H1 (cell line): ENCODE measurements at regions not wholly inside any gene's neighbourhood (a gene's known extent, or its start where the extent isn't known, plus 50 kb on each side); places are given as distances from the start of the nearest gene placed in this dataset.
A peak's percentile ranks its signal among the peaks of the same experiment; 100 is the strongest.

Experiments used
- CTCF ChIA-PET: fragments of 300-600 bp; sonication (Branson Sonifier 250); formaldehyde crosslinking; loops from one replicate; lab custom pipeline; 2021; ENCODE audit not compliant: partially characterized antibody; lab: Charles Lee
- POLR2A ChIA-PET: fragments of 300-600 bp; sonication (Branson Sonifier 250); formaldehyde crosslinking; loops from one replicate; lab custom pipeline; 2021; ENCODE audit warnings: inconsistent platforms; ENCODE audit not compliant: partially characterized antibody; lab: Charles Lee
- DNase-seq, 2 experiments: peaks; one replicate each; pipeline versions ENCODE4 v3.0.0 to v3.0.0-alpha.2; 2010 to 2022; ENCODE audit warnings: low spot score in 2 of 2, low read depth in 1 of 2, mixed read lengths in 1 of 2
- FAIRE-seq: peaks from 2 replicates; lab custom pipeline; 2011; peaks lifted over from hg19 to GRCh38; lab: Jason Lieb, UNC
- H2AFZ ChIP-seq: 2 replicates; pipeline ENCODE4 v1.8.1; 2012; ENCODE audit warnings: low read length, inconsistent platforms
- H2AK5ac ChIP-seq: 2 replicates; pipeline ENCODE4 v1.6.1; 2013; ENCODE audit warnings: low read depth, low read length
- H2BK120ac ChIP-seq: replicated peaks from 2 replicates; pipeline ENCODE3; 2013; ENCODE audit warnings: low read depth, low read length, inconsistent platforms
- H2BK12ac ChIP-seq: 2 replicates; pipeline ENCODE4 v1.6.1; 2013; ENCODE audit warnings: low read depth, low read length
- H2BK15ac ChIP-seq: 2 replicates; pipeline ENCODE4 v1.6.1; 2013; ENCODE audit warnings: low read length
- H2BK20ac ChIP-seq: 2 replicates; pipeline ENCODE4 v1.6.1; 2013; ENCODE audit warnings: low read length
- H2BK5ac ChIP-seq: 2 replicates; pipeline ENCODE4 v1.6.1; 2013; ENCODE audit warnings: low read depth, low read length
- H3K14ac ChIP-seq: 2 replicates; pipeline ENCODE4 v1.6.1; 2013; ENCODE audit warnings: inconsistent platforms; ENCODE audit not compliant: insufficient read length
- H3K18ac ChIP-seq: 2 replicates; pipeline ENCODE4 v1.6.1; 2013; ENCODE audit warnings: low read length; ENCODE audit errors: extremely low read depth
- H3K23ac ChIP-seq: 2 replicates; pipeline ENCODE4 v1.6.1; 2013; ENCODE audit warnings: inconsistent platforms; ENCODE audit not compliant: insufficient read length
- H3K23me2 ChIP-seq: 2 replicates; pipeline ENCODE4 v1.6.1; 2013; ENCODE audit warnings: low read depth, low read length
- H3K27ac ChIP-seq: 2 replicates; pipeline ENCODE4 v1.6.1; 2011; ENCODE audit warnings: low read depth, low read length, inconsistent platforms
- H3K27me3 ChIP-seq, 4 experiments: replicated peaks in 1 of 4; 1 replicate in 1 of 4; 2 replicates in 3 of 4; pipeline versions ENCODE4 v1.6.1 to v1.8.1; 2011 to 2013; ENCODE audit warnings: low read length in 3 of 4, mild to moderate bottlenecking in 3 of 4, inconsistent platforms in 2 of 4, mixed read lengths in 2 of 4, moderate library complexity in 1 of 4; ENCODE audit not compliant: control insufficient read depth in 3 of 4, insufficient read depth in 3 of 4; ENCODE audit errors: extremely low read depth in 1 of 4
- H3K36me3 ChIP-seq, 4 experiments: 2 replicates each; pipeline versions ENCODE4 v1.6.1 to v1.8.1; 2011 to 2013; ENCODE audit warnings: mild to moderate bottlenecking in 4 of 4, low read length in 3 of 4, moderate library complexity in 2 of 4, control low read depth in 1 of 4, inconsistent platforms in 1 of 4; ENCODE audit not compliant: insufficient read depth in 4 of 4, control insufficient read depth in 2 of 4
- H3K4ac ChIP-seq: replicated peaks from 2 replicates; pipeline ENCODE3; 2013; ENCODE audit warnings: low read length, low read depth, mixed read lengths, inconsistent platforms; ENCODE audit not compliant: insufficient read length
- H3K4me1 ChIP-seq, 4 experiments: replicated peaks in 1 of 4; 1 replicate in 1 of 4; 2 replicates in 3 of 4; pipeline versions ENCODE4 v1.6.1 to v1.8.1; 2011 to 2013; ENCODE audit warnings: low read length in 3 of 4, inconsistent platforms in 2 of 4, mixed read lengths in 1 of 4; ENCODE audit not compliant: insufficient read depth in 4 of 4, control insufficient read depth in 3 of 4
- H3K4me2 ChIP-seq, 2 experiments: 2 replicates each; pipeline versions ENCODE4 v1.6.1 to v1.8.1; 2011 to 2013; ENCODE audit warnings: low read depth in 2 of 2, low read length in 2 of 2, control low read depth in 1 of 2, inconsistent platforms in 1 of 2, mild to moderate bottlenecking in 1 of 2; ENCODE audit not compliant: insufficient read depth in 1 of 2
- H3K4me3 ChIP-seq, 4 experiments: fragments of 200-600, 300-600 bp in 1 of 4; sonication (generic), shearing (Covaris generic), sonication (Bioruptor Twin) in 1 of 4; 2 replicates each; pipeline versions ENCODE4 v1.5.1 to v1.8.1; 2011 to 2016; ENCODE audit warnings: low read length in 4 of 4, low read depth in 3 of 4, control low read depth in 2 of 4, inconsistent platforms in 2 of 4, mild to moderate bottlenecking in 2 of 4, mixed read lengths in 1 of 4, moderate library complexity in 1 of 4; ENCODE audit not compliant: insufficient read depth in 2 of 4; ENCODE audit errors: extremely low read depth in 1 of 4
- H3K56ac ChIP-seq: replicated peaks from 2 replicates; pipeline ENCODE3; 2013; ENCODE audit warnings: low read depth, mild to moderate bottlenecking, mixed read lengths, low read length, inconsistent platforms; ENCODE audit not compliant: insufficient read length
- H3K79me1 ChIP-seq: 2 replicates; pipeline ENCODE4 v1.6.1; 2013; ENCODE audit warnings: low read depth, low read length, control low read depth
- H3K79me2 ChIP-seq, 2 experiments: 2 replicates each; pipeline versions ENCODE4 v1.6.1 to v1.8.1; 2012 to 2013; ENCODE audit warnings: low read length in 2 of 2, mild to moderate bottlenecking in 2 of 2, inconsistent platforms in 1 of 2; ENCODE audit not compliant: insufficient read depth in 2 of 2, control insufficient read depth in 1 of 2
- H3K9ac ChIP-seq, 4 experiments: replicated peaks in 1 of 4; 1 replicate in 1 of 4; 2 replicates in 3 of 4; pipeline versions ENCODE4 v1.6.1 to v1.8.1; 2011 to 2013; ENCODE audit warnings: low read depth in 3 of 4, low read length in 3 of 4, control low read depth in 2 of 4, mild to moderate bottlenecking in 2 of 4, moderate library complexity in 2 of 4, inconsistent platforms in 1 of 4; ENCODE audit errors: extremely low read depth in 1 of 4
- H3K9me3 ChIP-seq, 2 experiments: 2 replicates each; pipeline versions ENCODE4 v1.6.1 to v1.8.1; 2012 to 2013; ENCODE audit warnings: mild to moderate bottlenecking in 2 of 2, moderate library complexity in 2 of 2, control low read depth in 1 of 2, inconsistent platforms in 1 of 2, low read depth in 1 of 2, low read length in 1 of 2, mixed read lengths in 1 of 2; ENCODE audit not compliant: insufficient read depth in 2 of 2
- H4K20me1 ChIP-seq, 2 experiments: replicated peaks in 1 of 2; 2 replicates each; pipeline versions ENCODE3 to v1.8.1; 2011 to 2013; ENCODE audit warnings: inconsistent platforms in 2 of 2, low read length in 2 of 2, mild to moderate bottlenecking in 1 of 2; ENCODE audit not compliant: insufficient read depth in 2 of 2, control insufficient read depth in 1 of 2
- H4K5ac ChIP-seq: 2 replicates; pipeline ENCODE4 v1.6.1; 2013; ENCODE audit warnings: low read length, low read depth, mixed read lengths, inconsistent platforms; ENCODE audit not compliant: insufficient read length
- H4K8ac ChIP-seq: 2 replicates; pipeline ENCODE4 v1.8.0; 2013; ENCODE audit warnings: mild to moderate bottlenecking, moderate library complexity, low read length, inconsistent platforms; ENCODE audit not compliant: insufficient read depth; ENCODE audit errors: extremely low read depth
- H4K91ac ChIP-seq: replicated peaks from 2 replicates; pipeline ENCODE3; 2013; ENCODE audit warnings: low read length, mixed read lengths, inconsistent platforms; ENCODE audit not compliant: insufficient read length
- JUN ChIP-seq: IDR thresholded peaks from 2 replicates; pipeline ENCODE4 v1.6.1; 2011; ENCODE audit warnings: low read depth, mild to moderate bottlenecking, improper control_type of control experiment, low read length
- KDM4A ChIP-seq: IDR thresholded peaks from one replicate; pipeline ENCODE4 v1.7.1; 2012; ENCODE audit warnings: low read depth, mild to moderate bottlenecking, moderate library complexity, low read length, inconsistent platforms; ENCODE audit not compliant: severe bottlenecking
- NANOG ChIP-seq: IDR thresholded peaks from 2 replicates; pipeline ENCODE4 v1.6.1; 2011; ENCODE audit warnings: low read length, low read depth, mild to moderate bottlenecking, inconsistent platforms; ENCODE audit not compliant: insufficient read depth, poor library complexity, severe bottlenecking
- TBP ChIP-seq: IDR thresholded peaks from 2 replicates; pipeline ENCODE4 v1.6.1; 2011; ENCODE audit warnings: low read depth, low read length, improper control_type of control experiment
- TEAD4 ChIP-seq: IDR thresholded peaks from 2 replicates; pipeline ENCODE4 v1.6.1; 2012; ENCODE audit warnings: low read depth, low read length, inconsistent platforms, mixed read lengths
- WGBS, 2 experiments: shearing (Covaris generic) in 1 of 2; methylation state at CpG; one replicate each; pipeline versions ENCODE4 v1.1.6 to v1.1.7; 2013 to 2015; ENCODE audit warnings: low lambda C conversion rate in 2 of 2, mixed read lengths in 2 of 2, inconsistent platforms in 1 of 2, low coverage in 1 of 2, missing lambda C conversion rate in 1 of 2; ENCODE audit not compliant: insufficient replicate concordance in 2 of 2, insufficient coverage in 1 of 2, insufficient read length in 1 of 2; ENCODE audit errors: extremely low coverage in 1 of 2, missing lambda C conversion rate in 1 of 2; 5-methylcytosine and 5-hydroxymethylcytosine counted together

DNA sequence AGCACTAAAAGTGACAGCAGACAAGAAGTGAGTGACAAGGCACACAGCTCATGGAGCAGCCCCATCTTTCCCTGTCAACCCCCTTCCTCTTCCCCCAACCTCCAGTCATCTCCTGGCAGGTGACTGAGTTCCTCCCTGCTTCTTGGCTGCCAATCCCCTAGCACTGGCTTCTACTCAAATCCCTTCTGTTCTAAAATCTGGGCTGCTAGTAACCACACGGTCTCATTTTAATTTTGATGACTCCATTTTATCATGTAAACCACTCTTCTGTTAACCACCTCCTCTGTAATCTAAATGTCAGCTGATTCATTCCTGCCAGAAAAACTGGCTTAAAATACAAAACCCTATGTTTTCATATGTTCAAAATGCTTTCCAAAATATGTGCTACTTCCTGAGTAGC lies 419.8 kb upstream of the MON1B start:
- CTCF ChIA-PET, result interaction anchor here (0.6 kb wide), 1 partner anchor 242 kb away, joined by 3 read pairs; no protein-coding TSS in a partner anchor

More for the DNA sequence above, 419.8 kb upstream of the MON1B start:
- Histone ChIP-seq H3K18ac (no peak overlapping the region), H3K79me2 (no peaks in the 10 kb centered on the region), H2AFZ (0 out of 2 replicates have a peak overlapping the region, but pooled peaks have one; percentile 52), H4K91ac (no peak overlapping the region), H4K8ac (no peak overlapping the region), H3K79me1 (no peaks in the 10 kb centered on the region), H2BK20ac (no peak overlapping the region), H3K56ac (no peak overlapping the region), H2BK120ac (no peak overlapping the region), H2BK5ac (no peak overlapping the region), H3K23ac (no peak overlapping the region), H4K20me1 (no peaks in the 10 kb centered on the region), H3K4me3 (no peak overlapping the region), H3K9me3 (no peaks in the 10 kb centered on the region), H3K14ac (no peak overlapping the region), H4K5ac (no peak overlapping the region), H3K4ac (no peak overlapping the region), H3K23me2 (no peaks in the 10 kb centered on the region), H3K27ac (no peak overlapping the region), H2BK12ac (no peak overlapping the region), H3K9ac (no peak overlapping the region), H3K4me2 (no peak overlapping the region), H2BK15ac (no peak overlapping the region), H3K4me1 (no peaks in the 10 kb centered on the region), H2AK5ac (no peak overlapping the region), H3K27me3 (no peaks in the 10 kb centered on the region), H3K36me3 (no peaks in the 10 kb centered on the region)
- POLR2A ChIA-PET, result no interaction called here
- no peak for DNase-seq
- 92% methylated on average over 1 of the region's 1 CpG; no CpG with 5 or more reads in 1 of the 2 experiments for WGBS, 2 experiments
- FAIRE-seq, result no peak
- TF ChIP-seq TBP, result no peak
- no peak for TF ChIP-seq NANOG
- no peak for TF ChIP-seq KDM4A
- no peak for TF ChIP-seq JUN
- no peak for TF ChIP-seq TEAD4
